ENCODE measurements at regions not wholly inside any gene's neighbourhood (a gene's known extent, or its start where the extent isn't known, plus 50 kb on each side); places are given as distances from the start of the nearest gene placed in this dataset.

DNA sequence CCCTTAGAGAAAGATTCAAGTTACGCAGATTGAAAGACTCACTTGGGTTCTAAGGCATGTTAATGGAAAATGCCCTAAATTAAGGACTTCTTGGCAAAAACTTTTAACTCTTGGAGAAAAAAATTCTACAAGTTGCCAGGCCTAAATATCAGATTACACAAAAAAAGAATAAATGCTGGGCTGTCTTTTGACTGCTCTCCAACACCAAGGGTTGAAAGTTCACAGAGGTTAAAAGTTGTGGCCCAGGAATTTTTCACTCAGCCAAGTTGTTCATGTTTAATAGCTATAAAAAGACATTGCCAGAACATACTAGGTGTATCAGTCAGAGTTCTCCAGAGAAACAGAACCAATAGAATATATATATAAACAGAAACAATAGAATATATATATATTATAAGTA is 204.3 kb upstream of the ADRA1D start:
- H3K9me3 ChIP-seq = no peaks in the 10 kb centered on the region
- no peak overlapping the region for H3K27ac ChIP-seq
- no peaks in the 10 kb centered on the region for H3K27me3 ChIP-seq (replicated peaks; ENCODE audit: insufficient read depth)
- TF ChIP-seq, protein P1, sequence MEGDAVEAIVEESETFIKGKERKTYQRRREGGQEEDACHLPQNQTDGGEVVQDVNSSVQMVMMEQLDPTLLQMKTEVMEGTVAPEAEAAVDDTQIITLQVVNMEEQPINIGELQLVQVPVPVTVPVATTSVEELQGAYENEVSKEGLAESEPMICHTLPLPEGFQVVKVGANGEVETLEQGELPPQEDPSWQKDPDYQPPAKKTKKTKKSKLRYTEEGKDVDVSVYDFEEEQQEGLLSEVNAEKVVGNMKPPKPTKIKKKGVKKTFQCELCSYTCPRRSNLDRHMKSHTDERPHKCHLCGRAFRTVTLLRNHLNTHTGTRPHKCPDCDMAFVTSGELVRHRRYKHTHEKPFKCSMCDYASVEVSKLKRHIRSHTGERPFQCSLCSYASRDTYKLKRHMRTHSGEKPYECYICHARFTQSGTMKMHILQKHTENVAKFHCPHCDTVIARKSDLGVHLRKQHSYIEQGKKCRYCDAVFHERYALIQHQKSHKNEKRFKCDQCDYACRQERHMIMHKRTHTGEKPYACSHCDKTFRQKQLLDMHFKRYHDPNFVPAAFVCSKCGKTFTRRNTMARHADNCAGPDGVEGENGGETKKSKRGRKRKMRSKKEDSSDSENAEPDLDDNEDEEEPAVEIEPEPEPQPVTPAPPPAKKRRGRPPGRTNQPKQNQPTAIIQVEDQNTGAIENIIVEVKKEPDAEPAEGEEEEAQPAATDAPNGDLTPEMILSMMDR (IDR thresholded peaks at IDR 0.05) = no peak
- H3K4me1 ChIP-seq (ENCODE audit: control insufficient read depth in 1 of 2, low read depth in 2 of 2) = peaks cover 3 to 22% of the 10 kb centered on the region in 2 donors
- no peak for DNase-seq (ENCODE audit: low spot score)
- no peak overlapping the region for H3K4me3 ChIP-seq
- no peaks in the 10 kb centered on the region for H3K36me3 ChIP-seq
- no peak for ATAC-seq (ENCODE audit: insufficient number of reproducible peaks, low FRiP score, low read depth)

GRCh38 chr20:4451487-4452081 is 202.5 kb upstream of the ADRA1D start:
- no peak for DNase-seq (ENCODE audit: low spot score)

GRCh38 chr20:4449957-4450715 is 201.0 kb upstream of the ADRA1D start:
- DNase-seq (ENCODE audit: low spot score) (no peak), ATAC-seq (ENCODE audit: insufficient number of reproducible peaks, low FRiP score, low read depth) (no peak)
- H3K4me3 ChIP-seq = peak overlapping the region; percentile 59
- H3K27me3 ChIP-seq (replicated peaks; ENCODE audit: insufficient read depth) = no peaks in the 10 kb centered on the region
- H3K36me3 ChIP-seq = no peaks in the 10 kb centered on the region
- H3K27ac ChIP-seq = peak overlapping the region; percentile 47 to 72
- TF ChIP-seq, protein P1 (IDR thresholded peaks at IDR 0.05) = no peak
- H3K9me3 ChIP-seq = no peaks in the 10 kb centered on the region
- peaks cover 8 to 35% of the 10 kb centered on the region in 2 donors for H3K4me1 ChIP-seq (ENCODE audit: control insufficient read depth in 1 of 2, low read depth in 2 of 2)

More at GRCh38 chr20:4451487-4452081, 202.5 kb upstream of the ADRA1D start:
- Histone ChIP-seq H3K9me3 (no peaks in the 10 kb centered on the region), H3K27me3 (replicated peaks; ENCODE audit: insufficient read depth) (no peaks in the 10 kb centered on the region), H3K27ac (peak overlapping the region; percentile 47 to 72), H3K36me3 (no peaks in the 10 kb centered on the region), H3K4me3 (no peak overlapping the region), H3K4me1 (ENCODE audit: control insufficient read depth in 1 of 2, low read depth in 2 of 2) (peaks cover 3 to 22% of the 10 kb centered on the region in 2 donors)
- no peak for ATAC-seq (ENCODE audit: insufficient number of reproducible peaks, low FRiP score, low read depth)
- TF ChIP-seq, protein P1 (IDR thresholded peaks at IDR 0.05) = no peak

DNA sequence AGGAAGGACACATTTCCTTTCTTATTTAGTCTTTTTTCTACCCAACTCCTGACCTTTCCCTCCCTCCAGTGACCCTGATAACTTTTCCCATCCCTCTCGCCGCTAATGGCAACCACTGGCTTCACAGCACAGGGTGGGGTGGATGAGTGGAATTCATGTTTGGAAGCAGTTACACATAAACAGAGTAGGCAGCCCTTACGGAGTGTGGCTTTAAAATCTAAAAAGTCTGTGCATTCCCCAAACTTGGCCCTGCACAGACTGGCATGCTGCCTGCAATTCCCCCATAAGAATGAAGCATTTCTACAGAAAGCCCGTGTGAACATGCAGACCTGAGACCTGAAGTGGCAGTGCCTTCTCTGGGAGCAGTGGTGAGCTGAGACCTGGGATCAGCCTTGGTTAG is 196.7 kb upstream of the ADRA1D start:
- DNase-seq (ENCODE audit: low spot score) (no peak), ATAC-seq (ENCODE audit: insufficient number of reproducible peaks, low FRiP score, low read depth) (no peak)
- H3K4me3 ChIP-seq = no peak overlapping the region
- peak overlapping the region; percentile 72 to 78 for H3K27ac ChIP-seq
- H3K9me3 ChIP-seq = no peaks in the 10 kb centered on the region
- peaks cover 21 to 60% of the 10 kb centered on the region in 2 donors for H3K4me1 ChIP-seq (ENCODE audit: control insufficient read depth in 1 of 2, low read depth in 2 of 2)
- no peaks in the 10 kb centered on the region for H3K36me3 ChIP-seq
- no peaks in the 10 kb centered on the region for H3K27me3 ChIP-seq (replicated peaks; ENCODE audit: insufficient read depth)
- TF ChIP-seq, protein P1 (IDR thresholded peaks at IDR 0.05) = no peak

GRCh38 chr20:4445331-4445730 is 196.2 kb upstream of the ADRA1D start:
- Histone ChIP-seq H3K4me1 (ENCODE audit: control insufficient read depth in 1 of 2, low read depth in 2 of 2) (peaks cover 18 to 56% of the 10 kb centered on the region in 2 donors), H3K9me3 (no peaks in the 10 kb centered on the region), H3K27ac (peak overlapping the region; percentile 72 to 78), H3K36me3 (no peaks in the 10 kb centered on the region), H3K4me3 (no peak overlapping the region), H3K27me3 (replicated peaks; ENCODE audit: insufficient read depth) (no peaks in the 10 kb centered on the region)
- TF ChIP-seq, protein P1 (IDR thresholded peaks at IDR 0.05) = no peak
- ATAC-seq (ENCODE audit: insufficient number of reproducible peaks, low FRiP score, low read depth) (no peak), DNase-seq (ENCODE audit: low spot score) (no peak)

Measured in thoracic aorta (tissue), 2 donors.